GM21529 (cell line): ENCODE measurements at regions not wholly inside any gene's neighbourhood (a gene's known extent, or its start where the extent isn't known, plus 50 kb on each side); places are given as distances from the start of the nearest gene placed in this dataset.

Experiments
- ATAC-seq: cut with Tn5 transposase; IDR thresholded peaks from one replicate; pipeline ENCODE4 v1.9.1; 2021; ENCODE audit not compliant: unreplicated experiment

DNA sequence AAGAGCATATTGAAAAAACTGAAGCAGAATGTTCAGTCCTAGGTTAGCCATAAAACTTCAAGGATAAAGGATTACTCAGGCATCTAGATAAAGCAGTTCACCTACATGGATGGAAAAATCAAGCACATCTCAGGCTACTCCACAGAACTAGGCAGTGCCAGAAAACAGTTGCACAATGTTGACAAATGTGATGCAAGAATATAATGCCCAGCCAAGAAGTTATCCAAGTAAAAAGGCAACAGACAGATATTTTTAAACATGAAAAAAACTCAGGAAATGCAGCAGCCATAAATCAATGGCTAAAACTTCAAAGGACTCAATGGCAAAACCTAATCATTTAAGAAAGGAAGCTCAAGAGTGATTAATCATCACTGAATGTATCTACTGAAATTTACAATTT, 456.0 kb upstream of the FAM241A start:
- no peak for ATAC-seq

- no peak for ATAC-seq
Observed at GRCh38 chr4:111689731-111690130, 455.5 kb upstream of the FAM241A start.

GRCh38 chr4:111693758-111694157, 451.5 kb upstream of the FAM241A start:
- no peak for ATAC-seq

DNA sequence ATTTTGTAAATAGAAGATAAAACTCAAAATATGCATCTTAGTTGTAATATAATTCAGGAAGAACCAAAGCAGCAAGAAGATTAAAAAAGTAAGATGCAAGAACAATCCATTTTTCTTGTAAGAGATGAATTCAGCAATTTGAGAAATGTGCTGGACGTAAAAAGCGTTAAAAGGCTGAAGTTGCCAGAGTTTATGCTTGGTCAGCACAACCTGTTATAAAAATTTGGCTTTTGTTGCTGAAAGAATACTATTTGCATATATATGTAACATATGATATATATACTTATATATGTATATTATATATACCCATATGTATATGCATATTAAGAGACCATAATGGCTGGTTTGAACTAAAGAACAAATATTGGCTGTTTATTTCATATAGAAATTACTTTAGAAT, 449.6 kb upstream of the FAM241A start:
- ATAC-seq, result no peak

DNA sequence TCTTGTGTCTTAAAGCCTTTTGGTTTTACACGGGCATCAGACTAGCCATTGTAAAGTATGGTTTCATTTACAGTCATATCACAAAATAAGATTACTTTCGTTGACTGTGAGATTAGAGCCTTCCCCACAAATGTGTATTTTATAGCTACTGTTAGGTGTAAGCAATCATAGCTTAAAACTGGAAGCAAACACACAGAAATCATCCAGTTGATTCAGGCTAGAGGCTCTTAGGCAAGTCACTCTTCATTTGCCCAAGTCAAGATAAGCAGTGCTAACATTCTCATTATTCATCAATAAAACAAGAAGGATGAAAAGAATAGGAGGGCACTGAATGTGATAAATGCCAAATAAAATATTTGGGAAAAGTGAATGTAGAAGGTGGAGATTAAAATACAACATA, 448.7 kb upstream of the FAM241A start:
- ATAC-seq, result no peak

DNA sequence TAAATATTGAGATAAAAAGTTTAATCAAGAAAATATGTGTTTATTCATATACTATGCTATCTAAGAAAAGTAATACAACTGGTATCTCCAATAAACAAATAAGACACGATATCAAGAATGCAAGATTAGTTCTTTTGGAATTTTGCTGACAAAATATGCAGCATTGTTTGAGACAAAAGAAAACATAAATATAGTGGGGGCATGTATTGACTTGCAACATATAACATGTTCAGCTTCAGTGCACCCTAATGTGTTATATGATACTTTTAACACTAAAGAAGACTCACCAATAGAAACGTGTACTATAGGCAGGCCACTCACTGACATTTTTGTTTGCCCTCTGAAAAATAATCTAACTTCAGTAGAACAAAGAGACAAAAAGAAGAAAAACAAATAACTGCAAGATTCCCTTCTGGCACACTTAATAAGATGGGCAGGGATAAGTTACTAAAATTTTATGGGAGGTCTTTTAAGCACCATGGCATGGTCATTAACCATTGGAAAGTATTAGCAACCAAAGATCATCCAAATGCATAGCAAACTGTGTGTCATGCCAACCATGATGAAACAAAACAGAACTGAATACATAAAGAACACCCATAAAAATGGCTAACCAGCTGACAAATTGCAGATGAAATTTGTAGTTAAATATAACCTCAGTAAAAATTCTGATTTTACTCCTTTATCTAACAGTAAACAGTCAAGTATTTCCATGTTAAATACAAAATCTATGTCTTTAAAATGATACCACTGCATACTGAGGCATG, 447.9 kb upstream of the FAM241A start:
- no peak for ATAC-seq

- ATAC-seq, result no peak
Observed at GRCh38 chr4:111698361-111698760, 446.9 kb upstream of the FAM241A start.

DNA sequence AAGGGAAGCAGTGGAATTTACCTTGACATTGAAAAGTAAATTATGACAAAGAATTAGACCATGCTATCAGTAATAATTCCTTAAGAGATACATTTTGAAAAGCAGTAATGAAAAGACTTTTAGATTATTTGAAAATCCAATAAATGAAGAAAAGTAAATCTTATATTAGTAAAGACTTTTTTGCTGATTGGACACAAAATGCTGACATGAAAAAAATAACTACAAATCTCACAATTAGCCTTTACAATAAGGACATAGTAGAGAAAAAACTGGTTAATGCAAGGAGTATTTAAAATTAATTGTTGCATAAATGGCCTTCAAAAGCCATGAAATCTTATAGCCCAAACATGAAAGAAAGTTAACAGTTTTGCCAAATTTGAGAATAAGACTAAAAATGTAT, 446.1 kb upstream of the FAM241A start:
- ATAC-seq, result no peak

DNA sequence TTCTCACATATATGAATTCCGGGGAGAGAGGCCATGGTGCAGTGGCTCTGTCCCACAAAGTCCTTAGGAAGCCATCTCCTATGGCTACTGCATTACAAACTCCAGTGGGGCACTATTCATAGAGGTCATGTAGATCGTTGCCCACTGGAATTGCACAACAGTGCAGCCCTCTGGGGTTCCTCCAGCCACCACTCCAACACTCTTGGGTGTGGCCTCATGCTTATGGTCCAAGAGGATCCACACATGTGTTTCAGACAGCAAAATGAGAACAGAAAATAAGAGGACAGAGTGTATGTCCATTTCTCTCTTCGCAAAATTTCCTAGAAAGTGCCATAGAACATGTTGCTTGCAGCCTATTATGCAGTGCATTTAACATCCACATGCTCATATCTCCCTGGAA, 444.2 kb upstream of the FAM241A start:
- no peak for ATAC-seq

- no peak for ATAC-seq
Observed at GRCh38 chr4:111707491-111707890, 437.8 kb upstream of the FAM241A start.

DNA sequence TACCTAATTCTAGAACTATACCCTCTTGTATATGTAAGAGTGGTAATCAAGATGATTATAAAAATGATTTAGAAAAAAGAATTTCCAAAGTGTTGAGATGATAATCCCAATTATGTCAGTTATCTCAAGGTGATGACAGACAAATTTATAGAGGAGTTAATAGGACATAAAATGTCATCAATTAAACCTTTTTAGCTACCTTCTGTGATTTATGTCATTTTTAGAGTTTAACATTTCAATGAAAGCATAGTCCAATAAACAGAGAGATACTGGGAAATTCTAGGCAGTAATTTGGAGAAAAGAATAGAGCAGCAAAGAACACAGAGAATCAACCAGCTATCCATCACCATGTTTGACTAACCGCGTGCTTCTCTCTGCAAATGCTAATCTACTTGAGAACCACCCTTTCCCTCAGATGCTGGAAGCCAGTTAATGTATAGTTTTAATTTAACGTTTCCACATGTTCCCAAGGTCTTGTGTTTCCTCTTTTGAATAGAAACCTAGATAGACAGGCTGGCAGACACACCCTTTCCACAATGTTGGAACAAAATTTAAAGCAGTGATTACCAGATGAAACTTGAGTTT, 433.1 kb upstream of the FAM241A start:
- no peak for ATAC-seq

- no peak for ATAC-seq
Observed at GRCh38 chr4:111713276-111713675, 432.0 kb upstream of the FAM241A start.

- no peak for ATAC-seq
Observed at GRCh38 chr4:111717921-111718320, 427.3 kb upstream of the FAM241A start.

DNA sequence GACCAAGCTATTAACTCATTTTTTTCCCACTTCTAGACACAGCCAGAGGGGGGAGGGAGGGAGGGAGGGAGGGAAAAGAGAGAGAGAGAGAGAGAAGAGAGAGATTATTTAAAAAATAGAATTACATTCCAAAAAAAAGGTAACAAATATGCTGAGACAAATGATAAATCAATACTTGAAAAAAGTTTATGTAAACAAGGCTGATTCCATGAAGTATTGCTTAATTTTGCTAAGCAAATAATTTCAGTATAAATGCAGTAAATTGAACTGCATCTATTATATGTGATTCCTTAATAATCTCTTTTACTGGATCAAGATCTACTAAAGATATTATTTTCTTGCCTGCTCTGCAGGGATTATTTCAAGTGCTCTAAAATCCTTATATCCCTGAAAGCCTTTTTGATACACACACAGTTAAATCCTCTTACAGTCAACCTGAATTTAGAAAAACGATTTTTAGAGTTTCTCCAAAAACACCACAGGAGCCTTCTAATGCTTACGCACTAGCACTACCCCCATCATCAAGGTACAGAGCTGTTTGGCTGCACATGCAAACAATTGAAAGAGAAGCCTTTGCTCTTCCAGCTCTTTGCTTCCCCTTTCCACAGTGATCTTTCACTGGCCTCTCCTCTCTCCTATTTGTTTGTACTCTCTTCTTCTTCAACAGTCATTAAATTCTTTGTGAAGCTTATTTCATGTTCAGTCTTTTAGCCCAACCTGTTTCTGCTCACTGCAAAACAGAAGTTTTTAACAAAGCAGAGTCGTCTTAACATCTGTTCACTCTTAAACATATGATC, 426.3 kb upstream of the FAM241A start:
- no peak for ATAC-seq

GRCh38 chr4:111720866-111721265, 424.4 kb upstream of the FAM241A start:
- no peak for ATAC-seq

DNA sequence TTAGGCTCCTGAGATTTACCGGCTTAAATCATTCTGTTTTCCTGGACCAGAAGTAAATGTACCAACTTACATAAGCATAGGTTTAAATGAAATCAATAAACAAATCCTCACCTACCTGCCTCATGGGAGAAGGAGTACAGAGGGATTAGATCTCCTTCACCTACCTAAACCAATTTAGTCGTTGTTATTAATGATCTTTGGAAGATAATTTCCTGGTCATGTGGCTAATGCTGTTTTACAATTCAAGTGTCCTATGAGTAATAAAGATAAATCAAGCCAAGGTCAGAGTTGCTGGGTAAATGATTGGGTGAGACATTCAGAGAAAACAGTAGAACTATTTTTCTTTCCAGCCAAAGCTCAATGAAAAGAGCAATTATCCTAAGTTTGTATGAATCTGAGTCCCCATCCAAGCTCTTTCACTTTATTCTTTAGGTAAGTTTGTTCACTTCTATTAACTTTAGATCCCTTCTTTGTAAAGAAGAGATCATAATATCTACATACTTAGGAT, 423.0 kb upstream of the FAM241A start:
- ATAC-seq, result no peak

DNA sequence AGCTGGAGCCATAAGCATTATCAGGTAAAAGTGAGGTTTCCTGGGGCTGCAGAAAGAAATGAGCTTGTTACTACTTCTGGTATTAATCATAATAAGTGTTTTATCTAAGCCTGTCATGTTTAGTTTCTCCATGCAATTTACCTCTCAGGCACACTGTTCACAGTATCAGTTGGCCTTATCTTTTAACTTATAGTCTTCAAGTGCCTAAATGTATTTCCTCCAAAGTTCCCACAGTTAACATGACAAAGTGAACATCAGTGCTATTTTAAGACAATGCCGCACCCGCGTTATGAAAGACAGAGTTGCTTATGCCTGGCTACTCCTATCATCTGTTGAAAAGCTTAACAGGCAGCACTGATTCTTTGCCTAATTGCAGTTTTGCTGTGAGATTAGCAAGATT, 408.7 kb upstream of the FAM241A start:
- no peak for ATAC-seq

DNA sequence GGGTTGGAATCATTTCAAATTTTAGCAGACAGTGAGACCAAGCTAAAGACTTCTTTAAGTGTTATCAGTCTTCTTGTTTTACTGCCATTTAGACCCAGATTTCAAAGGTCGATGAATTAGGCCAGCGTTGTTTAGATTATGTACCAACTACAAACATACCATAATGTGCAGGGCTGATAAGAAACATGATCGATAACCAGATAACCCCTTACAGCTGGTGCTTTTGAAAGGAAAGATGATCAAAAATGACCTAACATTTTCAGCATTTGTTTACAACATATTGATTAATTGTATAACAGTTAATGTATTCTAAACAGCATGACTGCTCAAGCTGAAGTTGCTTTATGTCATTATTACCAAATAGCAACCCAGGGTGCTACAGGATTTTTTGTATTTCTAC, 400.4 kb upstream of the FAM241A start:
- ATAC-seq, result no peak

DNA sequence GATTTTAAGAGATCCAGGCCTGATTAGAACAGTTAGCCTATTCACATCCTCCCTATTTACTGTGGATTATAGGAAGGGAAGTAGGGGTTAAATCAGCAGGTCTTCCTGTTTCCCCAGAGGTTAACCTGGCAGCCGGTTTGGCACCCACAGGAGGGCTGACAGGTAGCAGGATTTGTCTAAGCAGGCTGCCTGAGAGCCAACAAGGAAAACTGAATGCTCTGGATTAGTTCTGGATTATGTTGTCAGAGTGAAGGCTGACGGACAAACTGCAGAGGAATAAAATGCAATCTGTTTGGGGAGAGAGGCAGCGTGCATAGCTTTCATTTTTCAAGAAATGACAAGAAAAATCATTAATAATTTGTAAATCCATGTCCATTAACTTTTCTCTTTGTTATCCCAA, 397.1 kb upstream of the FAM241A start:
- no peak for ATAC-seq

GRCh38 chr4:111754003-111754402, 391.3 kb upstream of the FAM241A start:
- ATAC-seq, result no peak

DNA sequence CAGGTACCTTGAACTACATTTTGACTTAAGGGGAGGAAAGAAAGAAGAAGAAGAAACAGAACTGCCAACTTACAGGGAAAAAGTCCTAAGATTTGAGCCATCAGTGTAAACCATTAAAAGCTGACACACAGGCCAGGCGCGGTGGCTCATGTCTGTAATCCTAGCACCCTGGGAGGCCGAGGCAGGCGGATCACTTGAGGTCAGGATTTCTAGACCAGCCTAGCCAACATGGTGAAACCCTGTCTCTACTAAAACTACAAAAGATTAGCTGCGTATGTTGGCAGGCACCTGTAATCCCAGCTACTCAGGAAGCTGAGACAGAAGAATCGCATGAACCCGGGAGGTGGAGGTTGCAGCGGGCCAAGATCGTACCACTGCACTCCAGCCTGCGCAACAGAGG, 389.7 kb upstream of the FAM241A start:
- ATAC-seq, result no peak

DNA sequence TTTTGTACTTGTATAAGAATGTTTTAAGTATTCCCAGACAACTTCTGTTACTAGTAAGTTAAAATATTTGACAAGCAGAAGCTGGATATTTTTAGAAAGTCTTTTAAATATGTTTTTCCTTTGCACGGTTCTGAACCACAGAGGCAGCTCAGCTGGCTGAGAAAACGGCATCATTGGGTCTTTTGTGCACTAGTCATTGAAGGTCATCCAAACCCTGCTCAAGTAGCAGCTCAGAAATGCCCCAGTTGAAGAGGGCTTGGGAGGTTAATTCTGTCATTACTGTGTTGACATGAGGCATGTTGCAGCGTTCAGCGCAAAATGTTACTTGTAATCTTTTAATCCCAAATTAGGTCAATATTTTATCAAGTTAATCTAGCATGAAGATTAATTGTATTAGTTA, 383.7 kb upstream of the FAM241A start:
- no peak for ATAC-seq
